ENCODE measurements at regions not wholly inside any gene's neighbourhood (a gene's known extent, or its start where the extent isn't known, plus 50 kb on each side); places are given as distances from the start of the nearest gene placed in this dataset.

GRCh38 chr13:65656740-65657329 lies 1573.3 kb downstream of the PCDH9 start:
- no peak for DNase-seq

- DNase-seq: no peak
Observed at GRCh38 chr13:65653613-65654012, 1576.5 kb downstream of the PCDH9 start.

- no peak for DNase-seq
Observed at GRCh38 chr13:65650321-65650720, 1579.8 kb downstream of the PCDH9 start.

- no peak for DNase-seq
Observed at GRCh38 chr13:65642996-65643395, 1587.1 kb downstream of the PCDH9 start.

- DNase-seq: no peak
Observed at GRCh38 chr13:65642301-65642700, 1587.8 kb downstream of the PCDH9 start.

- DNase-seq: no peak
Observed at GRCh38 chr13:65638572-65639168, 1591.5 kb downstream of the PCDH9 start.

- no peak for DNase-seq
Observed at GRCh38 chr13:65633806-65634205, 1596.3 kb downstream of the PCDH9 start.

- no peak for DNase-seq
Observed at GRCh38 chr13:65631078-65631477, 1599.1 kb downstream of the PCDH9 start.

- no peak for DNase-seq
Observed at GRCh38 chr13:65629926-65630325, 1600.2 kb downstream of the PCDH9 start.

GRCh38 chr13:65623148-65623547 lies 1607.0 kb downstream of the PCDH9 start:
- no peak for DNase-seq

GRCh38 chr13:65615506-65615905 lies 1614.6 kb downstream of the PCDH9 start:
- DNase-seq: no peak

GRCh38 chr13:65613004-65613403 lies 1617.1 kb downstream of the PCDH9 start:
- no peak for DNase-seq

GRCh38 chr13:65609350-65609749 lies 1620.8 kb downstream of the PCDH9 start:
- no peak for DNase-seq

GRCh38 chr13:65606622-65607021 lies 1623.5 kb downstream of the PCDH9 start:
- no peak for DNase-seq

- DNase-seq: no peak
Observed at GRCh38 chr13:65605396-65605795, 1624.7 kb downstream of the PCDH9 start.

- no peak for DNase-seq
Observed at GRCh38 chr13:65603160-65603559, 1627.0 kb downstream of the PCDH9 start.

GRCh38 chr13:65601855-65602254 lies 1628.3 kb downstream of the PCDH9 start:
- DNase-seq: no peak

- no peak for DNase-seq
Observed at GRCh38 chr13:65600702-65601101, 1629.4 kb downstream of the PCDH9 start.

GRCh38 chr13:65597839-65598818 lies 1632.0 kb downstream of the PCDH9 start:
- DNase-seq: no peak

- DNase-seq: no peak
Observed at GRCh38 chr13:65595916-65596315, 1634.2 kb downstream of the PCDH9 start.

- DNase-seq: no peak
Observed at GRCh38 chr13:65594298-65594781, 1635.8 kb downstream of the PCDH9 start.

GRCh38 chr13:65593298-65593874 lies 1636.8 kb downstream of the PCDH9 start:
- no peak for DNase-seq

- no peak for DNase-seq
Observed at GRCh38 chr13:65592731-65593130, 1637.4 kb downstream of the PCDH9 start.

Measured in stimulated activated CD4-positive, alpha-beta T cell treated with anti-CD3 and anti-CD28 coated beads, Interleukin-15, amount 100 ng/mL, for 24 hours (primary cell).